SK-N-SH (cell line): ENCODE measurements at regions not wholly inside any gene's neighbourhood (a gene's known extent, or its start where the extent isn't known, plus 50 kb on each side); places are given as distances from the start of the nearest gene placed in this dataset.

Experiments used
- CTCF ChIA-PET: fragments of 300-600, 350-600 bp; formaldehyde crosslinking; extraction: SDS; loops from one replicate; lab custom pipeline; 2021; lab: Yijun Ruan, JAX
- POLR2A ChIA-PET: fragments of 350-600 bp; sonication (Branson Sonifier 250); formaldehyde crosslinking; extraction: SDS; loops from one replicate; lab custom pipeline; 2020; ENCODE audit warnings: antibody characterized with exemption, inconsistent platforms; lab: Yijun Ruan, JAX
- DNase-seq: peaks from one replicate; pipeline ENCODE4 v3.0.0; 2012
- H2AFZ ChIP-seq: fragments of 200-600 bp; sonication (generic); 2 replicates; pipeline ENCODE4 v1.8.1; 2016; ENCODE audit warnings: antibody characterized with exemption, mild to moderate bottlenecking, low read depth
- H3F3A ChIP-seq: fragments of 200-600 bp; sonication (generic); replicated peaks from 2 replicates; pipeline ENCODE3; 2016; ENCODE audit warnings: antibody characterized with exemption, mild to moderate bottlenecking; ENCODE audit not compliant: insufficient read depth
- H3K27ac ChIP-seq, 2 experiments: fragments of 200-500 bp in 1 of 2; fragments of 200-600 bp in 1 of 2; sonication (Bioruptor generic) in 1 of 2; sonication (generic), shearing (Covaris generic) in 1 of 2; 2 replicates each; pipeline versions ENCODE4 v1.5.1 to v1.6.1; 2014 to 2016; ENCODE audit warnings: low read depth in 2 of 2, inconsistent platforms in 1 of 2, low read length in 1 of 2, mild to moderate bottlenecking in 1 of 2, mixed read lengths in 1 of 2
- H3K27me3 ChIP-seq: fragments of 200-600 bp; sonication (generic), shearing (Covaris generic); 2 replicates; pipeline ENCODE4 v1.6.1; 2016; ENCODE audit warnings: mixed run types; ENCODE audit not compliant: insufficient read depth
- H3K36me3 ChIP-seq, 2 experiments: fragments of 200-500 bp in 1 of 2; fragments of 200-600 bp in 1 of 2; sonication (Bioruptor generic) in 1 of 2; sonication (generic) in 1 of 2; replicated peaks in 1 of 2; 2 replicates each; pipeline versions ENCODE3 to v1.5.1; 2014 to 2016; ENCODE audit warnings: low read length in 1 of 2, mild to moderate bottlenecking in 1 of 2; ENCODE audit not compliant: insufficient read depth in 2 of 2, control insufficient read depth in 1 of 2
- H3K4me1 ChIP-seq, 2 experiments: fragments of 200-500 bp in 1 of 2; fragments of 200-600 bp in 1 of 2; sonication (Bioruptor generic) in 1 of 2; sonication (generic), shearing (Covaris generic) in 1 of 2; 2 replicates each; pipeline versions ENCODE4 v1.5.1 to v1.6.1; 2014 to 2016; ENCODE audit warnings: low read depth in 1 of 2, low read length in 1 of 2, mixed run types in 1 of 2; ENCODE audit not compliant: insufficient read depth in 2 of 2, control insufficient read depth in 1 of 2
- H3K4me2 ChIP-seq: fragments of 200-600 bp; sonication (generic), shearing (Covaris generic); 2 replicates; pipeline ENCODE4 v1.6.1; 2017; ENCODE audit warnings: mixed run types
- H3K4me3 ChIP-seq, 2 experiments: fragments of 200-500 bp in 1 of 2; fragments of 200-600 bp in 1 of 2; sonication (Bioruptor generic) in 1 of 2; sonication (generic), shearing (Covaris generic) in 1 of 2; 2 replicates each; pipeline versions ENCODE4 v1.5.1 to v1.8.1; 2014 to 2016; ENCODE audit warnings: low read depth in 2 of 2, inconsistent platforms in 1 of 2, low read length in 1 of 2, mild to moderate bottlenecking in 1 of 2, mixed read lengths in 1 of 2, moderate library complexity in 1 of 2
- H3K79me2 ChIP-seq: fragments of 200-600 bp; sonication (generic); 2 replicates; pipeline ENCODE4 v1.8.1; 2017; ENCODE audit warnings: mild to moderate bottlenecking; ENCODE audit not compliant: insufficient read depth
- H3K9ac ChIP-seq: fragments of 200-600 bp; sonication (generic); 2 replicates; pipeline ENCODE4 v1.6.1; 2017; ENCODE audit warnings: mixed run types
- H3K9me2 ChIP-seq: fragments of 200-600 bp; sonication (generic); 2 replicates; pipeline ENCODE4 v1.6.1; 2017; ENCODE audit warnings: mixed run types
- H3K9me3 ChIP-seq: fragments of 200-600 bp; sonication (generic); 2 replicates; pipeline ENCODE4 v1.6.1; 2017; ENCODE audit warnings: mixed run types, mild to moderate bottlenecking, moderate library complexity
- H4K20me1 ChIP-seq: fragments of 200-600 bp; sonication (generic); 2 replicates; pipeline ENCODE4 v1.6.1; 2017; ENCODE audit warnings: mild to moderate bottlenecking, mixed run types; ENCODE audit not compliant: insufficient read depth
- EP300 ChIP-seq, 2 experiments: IDR thresholded peaks; 2 replicates each; pipeline versions ENCODE4 v1.4.0 to v1.6.1; 2012; ENCODE audit warnings: borderline replicate concordance in 1 of 2, low read depth in 1 of 2, low read length in 1 of 2
- EZH2phosphoT487 ChIP-seq: fragments of 200-600 bp; sonication (generic); IDR thresholded peaks from 2 replicates; pipeline ENCODE4 v1.6.1; 2017; ENCODE audit warnings: low read depth, mixed run types, mild to moderate bottlenecking, antibody characterized with exemption, moderate library complexity, borderline replicate concordance
- GABPA ChIP-seq: IDR thresholded peaks from 2 replicates; pipeline ENCODE4 v1.4.0; 2012; ENCODE audit warnings: low read depth, mild to moderate bottlenecking
- JUND ChIP-seq: IDR thresholded peaks from 2 replicates; pipeline ENCODE4 v1.4.0; 2012
- MXI1 ChIP-seq: IDR thresholded peaks from 2 replicates; pipeline ENCODE4 v1.6.1; 2012; ENCODE audit warnings: mild to moderate bottlenecking, low read depth, low read length, improper control_type of control experiment
- NFIC ChIP-seq: IDR thresholded peaks from 2 replicates; pipeline ENCODE4 v1.4.0; 2012; ENCODE audit warnings: borderline replicate concordance
- POLR2AphosphoS5 ChIP-seq: IDR thresholded peaks from 2 replicates; pipeline ENCODE4 v1.6.1; 2012; ENCODE audit warnings: low read depth, low read length
- RCOR1 ChIP-seq: fragments of 150-350 bp; IDR thresholded peaks from 2 replicates; pipeline ENCODE4 v1.6.1; 2017; ENCODE audit warnings: antibody characterized with exemption, low read length
- SIN3A ChIP-seq: IDR thresholded peaks from 2 replicates; pipeline ENCODE4 v1.6.1; 2012; ENCODE audit warnings: low read depth, mild to moderate bottlenecking, low read length, moderate library complexity, borderline replicate concordance
- TAF1 ChIP-seq: IDR thresholded peaks from 2 replicates; pipeline ENCODE4 v1.6.1; 2012; ENCODE audit warnings: low read depth, mild to moderate bottlenecking, low read length, moderate library complexity, borderline replicate concordance
- YY1 ChIP-seq: IDR thresholded peaks from 2 replicates; pipeline ENCODE4 v1.4.0; 2012; ENCODE audit warnings: low read depth, mild to moderate bottlenecking
- WGBS: methylation state at CpG from one replicate; pipeline ENCODE4 v1.1.6; 2017; ENCODE audit warnings: low lambda C conversion rate; 5-methylcytosine and 5-hydroxymethylcytosine counted together
- TF ChIP-seq, protein P1 (sequence below): fragments of 150-350 bp; IDR thresholded peaks from 2 replicates; pipeline ENCODE4 v1.6.1; 2017; ENCODE audit warnings: antibody characterized with exemption, low read length, low read depth, borderline replicate concordance
- TF ChIP-seq, protein P2 (sequence below): IDR thresholded peaks from 2 replicates; pipeline ENCODE4 v1.4.0; 2012; ENCODE audit warnings: low read depth
- TF ChIP-seq, protein P3 (sequence below): IDR thresholded peaks from 2 replicates; pipeline ENCODE4 v1.4.0; 2012; ENCODE audit warnings: low read depth, borderline replicate concordance
- TF ChIP-seq, protein P4 (sequence below): fragments of 200-600 bp; sonication (generic); IDR thresholded peaks from 2 replicates; pipeline ENCODE4 v1.6.1; 2017; ENCODE audit warnings: antibody characterized with exemption, mild to moderate bottlenecking, moderate library complexity
- TF ChIP-seq, protein P5 (sequence below): IDR thresholded peaks from 2 replicates; pipeline ENCODE4 v1.4.0; 2012; ENCODE audit warnings: low read depth, borderline replicate concordance
- TF ChIP-seq, protein P6 (sequence below): IDR thresholded peaks from 2 replicates; pipeline ENCODE4 v1.6.1; 2012; ENCODE audit warnings: mild to moderate bottlenecking, low read depth, low read length, moderate library complexity

DNA sequence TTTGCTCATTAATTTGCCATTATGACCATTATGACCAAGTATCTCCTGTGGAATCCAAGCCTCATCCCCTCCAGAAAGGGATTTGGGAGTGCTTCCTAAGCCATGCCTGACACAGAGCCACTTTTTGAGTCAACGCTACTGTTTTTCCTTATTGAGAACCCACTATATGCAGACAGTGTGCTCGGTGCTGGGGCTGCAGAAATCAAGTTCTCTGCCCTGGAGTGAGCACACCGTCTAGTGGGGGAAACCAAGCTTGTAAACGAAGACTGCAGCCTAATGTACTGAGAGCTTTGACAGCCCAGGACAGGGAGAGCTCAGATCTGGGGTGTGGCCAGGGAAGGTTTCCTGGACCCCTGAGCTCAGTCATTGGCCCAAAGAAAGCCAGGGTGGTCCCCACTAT lies 111.0 kb downstream of the ENGASE start:
- Histone ChIP-seq H3K4me1 (peaks cover 0 to 3% of the 10 kb centered on the region in 2 experiments; a peak in 1 of 4 replicates), H3K79me2 (no peaks in the 10 kb centered on the region), H3K4me2 (no peak overlapping the region), H2AFZ (no peak overlapping the region), H3K27ac (no peak overlapping the region), H3K4me3 (no peak overlapping the region), H3K9ac (no peak overlapping the region), H3F3A (no peaks in the 10 kb centered on the region), H3K36me3 (no peaks in the 10 kb centered on the region), H4K20me1 (peaks cover 9% of the 10 kb centered on the region; the same call in 1 of the 2 replicates), H3K27me3 (peaks cover 64% of the 10 kb centered on the region), H3K9me3 (no peaks in the 10 kb centered on the region), H3K9me2 (no peaks in the 10 kb centered on the region)
- DNase-seq, result no peak
- ChIA-PET POLR2A (no interaction called here), CTCF (interaction anchor here (0.9 to 25.7 kb wide), 13 partner anchors 10 to 209 kb away, joined by 3 to 1340 read pairs (median 13); no protein-coding TSS in a partner anchor)
- TF ChIP-seq, protein P1, sequence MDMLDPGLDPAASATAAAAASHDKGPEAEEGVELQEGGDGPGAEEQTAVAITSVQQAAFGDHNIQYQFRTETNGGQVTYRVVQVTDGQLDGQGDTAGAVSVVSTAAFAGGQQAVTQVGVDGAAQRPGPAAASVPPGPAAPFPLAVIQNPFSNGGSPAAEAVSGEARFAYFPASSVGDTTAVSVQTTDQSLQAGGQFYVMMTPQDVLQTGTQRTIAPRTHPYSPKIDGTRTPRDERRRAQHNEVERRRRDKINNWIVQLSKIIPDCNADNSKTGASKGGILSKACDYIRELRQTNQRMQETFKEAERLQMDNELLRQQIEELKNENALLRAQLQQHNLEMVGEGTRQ, result no peak
- TF ChIP-seq, protein P2, sequence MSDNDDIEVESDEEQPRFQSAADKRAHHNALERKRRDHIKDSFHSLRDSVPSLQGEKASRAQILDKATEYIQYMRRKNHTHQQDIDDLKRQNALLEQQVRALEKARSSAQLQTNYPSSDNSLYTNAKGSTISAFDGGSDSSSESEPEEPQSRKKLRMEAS, result no peak
- TF ChIP-seq POLR2AphosphoS5 (no peak), RCOR1 (no peak), JUND (no peak), EP300 (IDR thresholded peaks at IDR 0.05; ENCODE audit: borderline replicate concordance in 1 of 2, low read depth in 1 of 2, low read length in 1 of 2) (no peak), MXI1 (no peak)
- TF ChIP-seq, protein P3, sequence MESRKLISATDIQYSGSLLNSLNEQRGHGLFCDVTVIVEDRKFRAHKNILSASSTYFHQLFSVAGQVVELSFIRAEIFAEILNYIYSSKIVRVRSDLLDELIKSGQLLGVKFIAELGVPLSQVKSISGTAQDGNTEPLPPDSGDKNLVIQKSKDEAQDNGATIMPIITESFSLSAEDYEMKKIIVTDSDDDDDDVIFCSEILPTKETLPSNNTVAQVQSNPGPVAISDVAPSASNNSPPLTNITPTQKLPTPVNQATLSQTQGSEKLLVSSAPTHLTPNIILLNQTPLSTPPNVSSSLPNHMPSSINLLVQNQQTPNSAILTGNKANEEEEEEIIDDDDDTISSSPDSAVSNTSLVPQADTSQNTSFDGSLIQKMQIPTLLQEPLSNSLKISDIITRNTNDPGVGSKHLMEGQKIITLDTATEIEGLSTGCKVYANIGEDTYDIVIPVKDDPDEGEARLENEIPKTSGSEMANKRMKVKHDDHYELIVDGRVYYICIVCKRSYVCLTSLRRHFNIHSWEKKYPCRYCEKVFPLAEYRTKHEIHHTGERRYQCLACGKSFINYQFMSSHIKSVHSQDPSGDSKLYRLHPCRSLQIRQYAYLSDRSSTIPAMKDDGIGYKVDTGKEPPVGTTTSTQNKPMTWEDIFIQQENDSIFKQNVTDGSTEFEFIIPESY, result no peak
- TF ChIP-seq, protein P4, sequence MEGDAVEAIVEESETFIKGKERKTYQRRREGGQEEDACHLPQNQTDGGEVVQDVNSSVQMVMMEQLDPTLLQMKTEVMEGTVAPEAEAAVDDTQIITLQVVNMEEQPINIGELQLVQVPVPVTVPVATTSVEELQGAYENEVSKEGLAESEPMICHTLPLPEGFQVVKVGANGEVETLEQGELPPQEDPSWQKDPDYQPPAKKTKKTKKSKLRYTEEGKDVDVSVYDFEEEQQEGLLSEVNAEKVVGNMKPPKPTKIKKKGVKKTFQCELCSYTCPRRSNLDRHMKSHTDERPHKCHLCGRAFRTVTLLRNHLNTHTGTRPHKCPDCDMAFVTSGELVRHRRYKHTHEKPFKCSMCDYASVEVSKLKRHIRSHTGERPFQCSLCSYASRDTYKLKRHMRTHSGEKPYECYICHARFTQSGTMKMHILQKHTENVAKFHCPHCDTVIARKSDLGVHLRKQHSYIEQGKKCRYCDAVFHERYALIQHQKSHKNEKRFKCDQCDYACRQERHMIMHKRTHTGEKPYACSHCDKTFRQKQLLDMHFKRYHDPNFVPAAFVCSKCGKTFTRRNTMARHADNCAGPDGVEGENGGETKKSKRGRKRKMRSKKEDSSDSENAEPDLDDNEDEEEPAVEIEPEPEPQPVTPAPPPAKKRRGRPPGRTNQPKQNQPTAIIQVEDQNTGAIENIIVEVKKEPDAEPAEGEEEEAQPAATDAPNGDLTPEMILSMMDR, result no peak
- TF ChIP-seq, protein P5, sequence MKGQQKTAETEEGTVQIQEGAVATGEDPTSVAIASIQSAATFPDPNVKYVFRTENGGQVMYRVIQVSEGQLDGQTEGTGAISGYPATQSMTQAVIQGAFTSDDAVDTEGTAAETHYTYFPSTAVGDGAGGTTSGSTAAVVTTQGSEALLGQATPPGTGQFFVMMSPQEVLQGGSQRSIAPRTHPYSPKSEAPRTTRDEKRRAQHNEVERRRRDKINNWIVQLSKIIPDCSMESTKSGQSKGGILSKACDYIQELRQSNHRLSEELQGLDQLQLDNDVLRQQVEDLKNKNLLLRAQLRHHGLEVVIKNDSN, result no peak
- 29% methylated on average over 4 of the region's 4 CpGs for WGBS

DNA sequence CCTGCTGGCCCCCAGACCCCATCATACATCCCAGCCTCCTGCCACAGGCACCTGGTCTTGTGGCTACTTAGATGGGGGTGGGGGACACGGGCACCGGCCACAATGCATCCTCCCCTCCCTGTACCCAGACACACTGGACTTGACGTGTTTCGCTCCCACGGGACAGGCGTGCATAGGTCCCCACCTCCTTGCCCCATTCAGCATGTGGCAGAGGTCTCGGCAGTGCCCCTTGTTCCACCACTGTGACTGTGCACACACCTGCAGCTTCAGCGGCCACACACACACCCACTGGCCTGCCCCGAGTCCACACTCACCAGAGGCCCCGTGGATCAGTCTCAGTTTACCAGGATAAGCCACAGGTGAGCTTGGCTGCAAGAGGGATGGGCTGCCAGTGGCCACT lies 109.6 kb downstream of the ENGASE start:
- H3K27me3 ChIP-seq, result peaks cover 78% of the 10 kb centered on the region
- WGBS, result 28% methylated on average over 6 of the region's 10 CpGs

More for the DNA sequence above, 109.6 kb downstream of the ENGASE start:
- TF ChIP-seq NFIC, result no peak
- TF ChIP-seq GABPA, result no peak
- TF ChIP-seq, protein P6, sequence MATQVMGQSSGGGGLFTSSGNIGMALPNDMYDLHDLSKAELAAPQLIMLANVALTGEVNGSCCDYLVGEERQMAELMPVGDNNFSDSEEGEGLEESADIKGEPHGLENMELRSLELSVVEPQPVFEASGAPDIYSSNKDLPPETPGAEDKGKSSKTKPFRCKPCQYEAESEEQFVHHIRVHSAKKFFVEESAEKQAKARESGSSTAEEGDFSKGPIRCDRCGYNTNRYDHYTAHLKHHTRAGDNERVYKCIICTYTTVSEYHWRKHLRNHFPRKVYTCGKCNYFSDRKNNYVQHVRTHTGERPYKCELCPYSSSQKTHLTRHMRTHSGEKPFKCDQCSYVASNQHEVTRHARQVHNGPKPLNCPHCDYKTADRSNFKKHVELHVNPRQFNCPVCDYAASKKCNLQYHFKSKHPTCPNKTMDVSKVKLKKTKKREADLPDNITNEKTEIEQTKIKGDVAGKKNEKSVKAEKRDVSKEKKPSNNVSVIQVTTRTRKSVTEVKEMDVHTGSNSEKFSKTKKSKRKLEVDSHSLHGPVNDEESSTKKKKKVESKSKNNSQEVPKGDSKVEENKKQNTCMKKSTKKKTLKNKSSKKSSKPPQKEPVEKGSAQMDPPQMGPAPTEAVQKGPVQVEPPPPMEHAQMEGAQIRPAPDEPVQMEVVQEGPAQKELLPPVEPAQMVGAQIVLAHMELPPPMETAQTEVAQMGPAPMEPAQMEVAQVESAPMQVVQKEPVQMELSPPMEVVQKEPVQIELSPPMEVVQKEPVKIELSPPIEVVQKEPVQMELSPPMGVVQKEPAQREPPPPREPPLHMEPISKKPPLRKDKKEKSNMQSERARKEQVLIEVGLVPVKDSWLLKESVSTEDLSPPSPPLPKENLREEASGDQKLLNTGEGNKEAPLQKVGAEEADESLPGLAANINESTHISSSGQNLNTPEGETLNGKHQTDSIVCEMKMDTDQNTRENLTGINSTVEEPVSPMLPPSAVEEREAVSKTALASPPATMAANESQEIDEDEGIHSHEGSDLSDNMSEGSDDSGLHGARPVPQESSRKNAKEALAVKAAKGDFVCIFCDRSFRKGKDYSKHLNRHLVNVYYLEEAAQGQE, result no peak
- TF ChIP-seq TAF1, result no peak
- no peak for TF ChIP-seq YY1
- TF ChIP-seq EZH2phosphoT487, result no peak
- TF ChIP-seq SIN3A, result no peak
- DNase-seq, result no peak
- H3K4me3 ChIP-seq, result no peak overlapping the region
- H3K4me2 ChIP-seq, result no peak overlapping the region
- H3F3A ChIP-seq, result no peaks in the 10 kb centered on the region
- no peaks in the 10 kb centered on the region for H3K79me2 ChIP-seq
- H3K4me1 ChIP-seq, result peaks cover 0 to 3% of the 10 kb centered on the region in 2 experiments; a peak in 1 of 4 replicates
- H3K27ac ChIP-seq, result no peak overlapping the region
- POLR2A ChIA-PET, result no interaction called here
- CTCF ChIA-PET, result interaction anchor here (1.5 to 25.7 kb wide), 5 partner anchors 17 to 211 kb away, joined by 5 to 1340 read pairs (median 120); no protein-coding TSS in a partner anchor
- H3K9ac ChIP-seq, result no peak overlapping the region
- no peaks in the 10 kb centered on the region for H3K9me3 ChIP-seq
- H4K20me1 ChIP-seq, result peaks cover 12% of the 10 kb centered on the region; the same call in 1 of the 2 replicates
- no peak overlapping the region for H2AFZ ChIP-seq
- H3K9me2 ChIP-seq, result no peaks in the 10 kb centered on the region
- no peaks in the 10 kb centered on the region for H3K36me3 ChIP-seq
